Activated naive CD8-positive, alpha-beta T cell treated with anti-CD3 and anti-CD28 coated beads for 36 hours (primary cell): ENCODE measurements at regions not wholly inside any gene's neighbourhood (a gene's known extent, or its start where the extent isn't known, plus 50 kb on each side); places are given as distances from the start of the nearest gene placed in this dataset.

ENCODE experiments used
- DNase-seq: peaks from one replicate; pipeline ENCODE4 v3.0.0; 2021
- H3K27ac Mint-ChIP-seq: one replicate; pipeline ENCODE4 v1.8.0; 2022; ENCODE audit warnings: mild to moderate bottlenecking, moderate library complexity, mixed read lengths
- H3K27me3 Mint-ChIP-seq: one replicate; pipeline ENCODE4 v1.8.0; 2022; ENCODE audit warnings: mild to moderate bottlenecking, mixed read lengths
- H3K36me3 Mint-ChIP-seq: one replicate; pipeline ENCODE4 v1.8.0; 2021; ENCODE audit warnings: mild to moderate bottlenecking, mixed read lengths
- H3K4me1 Mint-ChIP-seq: one replicate; pipeline ENCODE4 v1.8.0; 2021; ENCODE audit warnings: mixed read lengths
- H3K4me3 Mint-ChIP-seq: one replicate; pipeline ENCODE4 v1.8.0; 2022; ENCODE audit warnings: mild to moderate bottlenecking, moderate library complexity, mixed read lengths
- H3K9me3 Mint-ChIP-seq: one replicate; pipeline ENCODE4 v1.8.0; 2022; ENCODE audit warnings: mixed read lengths

GRCh38 chr2:7476371-7476770 is 559.2 kb downstream of the RNF144A start:
- Mint-ChIP-seq H3K27ac (no peak overlapping the region), H3K4me3 (no peak overlapping the region), H3K4me1 (peaks cover 49% of the 10 kb centered on the region), H3K36me3 (peaks cover 24% of the 10 kb centered on the region), H3K9me3 (peaks cover 19% of the 10 kb centered on the region), H3K27me3 (no peaks in the 10 kb centered on the region)
- no peak for DNase-seq

GRCh38 chr2:7479603-7480002 is 562.4 kb downstream of the RNF144A start:
- DNase-seq = no peak
- H3K27ac Mint-ChIP-seq = no peak overlapping the region

GRCh38 chr2:7480431-7480830 is 563.2 kb downstream of the RNF144A start:
- DNase-seq = no peak
- Mint-ChIP-seq H3K36me3 (peaks cover 34% of the 10 kb centered on the region), H3K9me3 (peaks cover 26% of the 10 kb centered on the region), H3K4me3 (no peak overlapping the region), H3K4me1 (peaks cover 37% of the 10 kb centered on the region), H3K27ac (peak overlapping the region; percentile 83), H3K27me3 (no peaks in the 10 kb centered on the region)

More at GRCh38 chr2:7479603-7480002, 562.4 kb downstream of the RNF144A start:
- Mint-ChIP-seq H3K9me3 (peaks cover 32% of the 10 kb centered on the region), H3K4me1 (peaks cover 37% of the 10 kb centered on the region), H3K36me3 (peaks cover 39% of the 10 kb centered on the region), H3K27me3 (no peaks in the 10 kb centered on the region), H3K4me3 (no peak overlapping the region)

GRCh38 chr2:7490672-7491071 is 573.5 kb downstream of the RNF144A start:
- Mint-ChIP-seq H3K36me3 (peaks cover 18% of the 10 kb centered on the region), H3K27me3 (no peaks in the 10 kb centered on the region), H3K4me1 (peaks cover 5% of the 10 kb centered on the region), H3K27ac (no peak overlapping the region), H3K9me3 (peaks cover 22% of the 10 kb centered on the region), H3K4me3 (no peak overlapping the region)
- no peak for DNase-seq

- H3K4me1 Mint-ChIP-seq = peaks cover 16% of the 10 kb centered on the region
- no peak for DNase-seq
- H3K9me3 Mint-ChIP-seq = peaks cover 17% of the 10 kb centered on the region
- no peaks in the 10 kb centered on the region for H3K27me3 Mint-ChIP-seq
- peaks cover 13% of the 10 kb centered on the region for H3K36me3 Mint-ChIP-seq
- H3K27ac Mint-ChIP-seq = no peak overlapping the region
- H3K4me3 Mint-ChIP-seq = no peak overlapping the region
Observed at GRCh38 chr2:7492719-7493118, 575.5 kb downstream of the RNF144A start.

GRCh38 chr2:7497178-7497577 is 580.0 kb downstream of the RNF144A start:
- no peak overlapping the region for H3K27ac Mint-ChIP-seq
- no peak overlapping the region for H3K4me3 Mint-ChIP-seq
- peaks cover 15% of the 10 kb centered on the region for H3K36me3 Mint-ChIP-seq
- no peak for DNase-seq
- no peaks in the 10 kb centered on the region for H3K27me3 Mint-ChIP-seq
- peaks cover 16% of the 10 kb centered on the region for H3K9me3 Mint-ChIP-seq
- H3K4me1 Mint-ChIP-seq = peaks cover 33% of the 10 kb centered on the region

- peaks cover 9% of the 10 kb centered on the region for H3K9me3 Mint-ChIP-seq
- peak overlapping the region; percentile 55 for H3K27ac Mint-ChIP-seq
- H3K27me3 Mint-ChIP-seq = no peaks in the 10 kb centered on the region
- peaks cover 37% of the 10 kb centered on the region for H3K4me1 Mint-ChIP-seq
- H3K4me3 Mint-ChIP-seq = peak overlapping the region; percentile 22
- H3K36me3 Mint-ChIP-seq = peaks cover 12% of the 10 kb centered on the region
- no peak for DNase-seq
Observed at GRCh38 chr2:7499018-7499417, 581.8 kb downstream of the RNF144A start.

- Mint-ChIP-seq H3K36me3 (peaks cover 8% of the 10 kb centered on the region), H3K27ac (no peak overlapping the region), H3K4me3 (no peak overlapping the region), H3K4me1 (peaks cover 40% of the 10 kb centered on the region), H3K27me3 (no peaks in the 10 kb centered on the region), H3K9me3 (peaks cover 8% of the 10 kb centered on the region)
- DNase-seq = no peak
Observed at GRCh38 chr2:7502336-7502735, 585.1 kb downstream of the RNF144A start.

- peaks cover 38% of the 10 kb centered on the region for H3K4me1 Mint-ChIP-seq
Observed at GRCh38 chr2:7508296-7508943, 591.2 kb downstream of the RNF144A start.

GRCh38 chr2:7510353-7510752 is 593.1 kb downstream of the RNF144A start:
- peaks cover 29% of the 10 kb centered on the region for H3K9me3 Mint-ChIP-seq
- peaks cover 46% of the 10 kb centered on the region for H3K36me3 Mint-ChIP-seq
- H3K27ac Mint-ChIP-seq = no peak overlapping the region
- peaks cover 47% of the 10 kb centered on the region for H3K4me1 Mint-ChIP-seq
- H3K4me3 Mint-ChIP-seq = no peak overlapping the region
- no peaks in the 10 kb centered on the region for H3K27me3 Mint-ChIP-seq
- DNase-seq = no peak

More at GRCh38 chr2:7508296-7508943, 591.2 kb downstream of the RNF144A start:
- no peak overlapping the region for H3K27ac Mint-ChIP-seq
- H3K36me3 Mint-ChIP-seq = peaks cover 34% of the 10 kb centered on the region
- peaks cover 31% of the 10 kb centered on the region for H3K9me3 Mint-ChIP-seq
- no peaks in the 10 kb centered on the region for H3K27me3 Mint-ChIP-seq
- H3K4me3 Mint-ChIP-seq = no peak overlapping the region
- DNase-seq = no peak

GRCh38 chr2:7513834-7514233 is 596.6 kb downstream of the RNF144A start:
- DNase-seq = no peak
- Mint-ChIP-seq H3K4me1 (peaks cover 57% of the 10 kb centered on the region), H3K27ac (peak overlapping the region; percentile 4), H3K27me3 (no peaks in the 10 kb centered on the region), H3K36me3 (peaks cover 57% of the 10 kb centered on the region), H3K4me3 (no peak overlapping the region), H3K9me3 (peaks cover 33% of the 10 kb centered on the region)

- peak overlapping the region; percentile 84 for H3K27ac Mint-ChIP-seq
- H3K4me1 Mint-ChIP-seq = peaks cover 60% of the 10 kb centered on the region
- peaks cover 55% of the 10 kb centered on the region for H3K36me3 Mint-ChIP-seq
- H3K27me3 Mint-ChIP-seq = no peaks in the 10 kb centered on the region
- H3K4me3 Mint-ChIP-seq = no peak overlapping the region
- no peak for DNase-seq
- H3K9me3 Mint-ChIP-seq = peaks cover 28% of the 10 kb centered on the region
Observed at GRCh38 chr2:7515327-7515726, 598.1 kb downstream of the RNF144A start.

- peak overlapping the region; percentile 97 for H3K27ac Mint-ChIP-seq
- no peak overlapping the region for H3K4me3 Mint-ChIP-seq
- H3K4me1 Mint-ChIP-seq = peaks cover 60% of the 10 kb centered on the region
- H3K9me3 Mint-ChIP-seq = peaks cover 21% of the 10 kb centered on the region
- H3K27me3 Mint-ChIP-seq = no peaks in the 10 kb centered on the region
- DNase-seq = no peak
- peaks cover 49% of the 10 kb centered on the region for H3K36me3 Mint-ChIP-seq
Observed at GRCh38 chr2:7516484-7517063, 599.4 kb downstream of the RNF144A start.

GRCh38 chr2:7517088-7517487 is 599.9 kb downstream of the RNF144A start:
- H3K27me3 Mint-ChIP-seq = no peaks in the 10 kb centered on the region
- peak overlapping the region; percentile 97 for H3K27ac Mint-ChIP-seq
- H3K4me1 Mint-ChIP-seq = peaks cover 61% of the 10 kb centered on the region
- peaks cover 47% of the 10 kb centered on the region for H3K36me3 Mint-ChIP-seq
- H3K9me3 Mint-ChIP-seq = peaks cover 18% of the 10 kb centered on the region
- H3K4me3 Mint-ChIP-seq = peak overlapping the region; percentile 62
- DNase-seq = peak; percentile 35

- peak overlapping the region; percentile 97 for H3K27ac Mint-ChIP-seq
- H3K27me3 Mint-ChIP-seq = no peaks in the 10 kb centered on the region
- no peak overlapping the region for H3K4me3 Mint-ChIP-seq
- no peak for DNase-seq
- H3K36me3 Mint-ChIP-seq = peaks cover 46% of the 10 kb centered on the region
- peaks cover 58% of the 10 kb centered on the region for H3K4me1 Mint-ChIP-seq
- peaks cover 11% of the 10 kb centered on the region for H3K9me3 Mint-ChIP-seq
Observed at GRCh38 chr2:7517851-7518250, 600.6 kb downstream of the RNF144A start.
